GM10266 (cell line): ENCODE measurements at regions not wholly inside any gene's neighbourhood (a gene's known extent, or its start where the extent isn't known, plus 50 kb on each side); places are given as distances from the start of the nearest gene placed in this dataset.

Experiments
- DNase-seq: peaks from one replicate; pipeline ENCODE4 v3.0.0; 2012; ENCODE audit errors: extremely low spot score
- TF ChIP-seq, protein P1 (sequence below): IDR thresholded peaks from 2 replicates; pipeline ENCODE4 v1.5.1; 2012; ENCODE audit warnings: mild to moderate bottlenecking, low read depth; ENCODE audit not compliant: control insufficient read depth, insufficient read depth; ENCODE audit errors: missing control alignments

DNA sequence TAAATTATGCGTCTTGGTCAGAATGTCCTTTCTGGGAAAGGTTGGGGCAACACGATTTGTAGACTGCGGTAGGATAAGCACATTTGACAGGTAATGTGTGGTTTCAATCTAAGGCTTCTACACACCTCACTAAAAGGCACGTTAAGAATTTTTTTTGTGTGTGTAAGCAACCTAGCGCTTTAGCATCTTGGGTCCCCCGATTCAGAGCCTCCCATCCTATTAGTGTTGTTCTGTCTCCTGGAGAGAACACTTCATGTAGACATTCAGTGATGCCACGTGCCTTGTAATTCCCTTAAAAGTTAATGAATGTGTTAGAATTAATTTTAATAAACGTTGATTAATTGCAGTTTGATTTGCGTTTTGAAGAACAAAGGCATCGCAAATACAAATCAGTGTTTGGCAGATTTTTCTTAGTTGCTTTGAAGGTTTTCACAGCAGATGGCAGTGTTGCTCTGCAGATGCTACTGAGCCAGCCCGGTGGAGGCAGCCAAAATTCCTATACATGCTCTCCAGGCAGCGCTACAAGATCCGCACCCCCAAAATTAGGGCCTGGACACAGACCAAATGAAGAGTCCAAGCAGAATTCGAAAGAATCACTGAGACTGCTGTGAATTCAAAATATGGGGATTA, 63.5 kb downstream of the OTOL1 start:
- TF ChIP-seq, protein P1, sequence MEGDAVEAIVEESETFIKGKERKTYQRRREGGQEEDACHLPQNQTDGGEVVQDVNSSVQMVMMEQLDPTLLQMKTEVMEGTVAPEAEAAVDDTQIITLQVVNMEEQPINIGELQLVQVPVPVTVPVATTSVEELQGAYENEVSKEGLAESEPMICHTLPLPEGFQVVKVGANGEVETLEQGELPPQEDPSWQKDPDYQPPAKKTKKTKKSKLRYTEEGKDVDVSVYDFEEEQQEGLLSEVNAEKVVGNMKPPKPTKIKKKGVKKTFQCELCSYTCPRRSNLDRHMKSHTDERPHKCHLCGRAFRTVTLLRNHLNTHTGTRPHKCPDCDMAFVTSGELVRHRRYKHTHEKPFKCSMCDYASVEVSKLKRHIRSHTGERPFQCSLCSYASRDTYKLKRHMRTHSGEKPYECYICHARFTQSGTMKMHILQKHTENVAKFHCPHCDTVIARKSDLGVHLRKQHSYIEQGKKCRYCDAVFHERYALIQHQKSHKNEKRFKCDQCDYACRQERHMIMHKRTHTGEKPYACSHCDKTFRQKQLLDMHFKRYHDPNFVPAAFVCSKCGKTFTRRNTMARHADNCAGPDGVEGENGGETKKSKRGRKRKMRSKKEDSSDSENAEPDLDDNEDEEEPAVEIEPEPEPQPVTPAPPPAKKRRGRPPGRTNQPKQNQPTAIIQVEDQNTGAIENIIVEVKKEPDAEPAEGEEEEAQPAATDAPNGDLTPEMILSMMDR, result peak; percentile 58
- peak; percentile 19 for DNase-seq

- DNase-seq, result no peak
- TF ChIP-seq, protein P1, result no peak
Observed at GRCh38 chr3:161567577-161568361, 71.2 kb downstream of the OTOL1 start.

DNA sequence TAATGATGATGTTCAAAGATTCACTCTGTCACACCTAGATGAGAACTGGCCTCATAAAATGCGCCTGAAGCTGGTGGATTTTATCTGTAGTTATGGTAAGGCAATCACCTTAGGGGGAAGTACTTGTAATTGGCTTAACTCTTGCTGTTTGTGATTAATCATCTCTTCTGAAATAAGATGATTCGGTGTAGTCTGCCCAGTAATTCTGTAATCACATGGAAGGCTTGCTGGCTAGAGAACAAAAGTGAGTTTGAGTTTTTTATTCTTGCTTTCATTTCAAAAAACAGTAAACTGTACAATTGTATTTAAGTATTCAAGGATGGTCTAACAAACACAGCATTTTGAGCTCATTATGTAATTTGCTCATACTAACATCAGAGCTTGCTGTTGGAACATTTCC, 72.1 kb downstream of the OTOL1 start:
- TF ChIP-seq, protein P1, result no peak
- DNase-seq, result no peak

GRCh38 chr3:161571951-161572350, 75.3 kb downstream of the OTOL1 start:
- no peak for DNase-seq
- TF ChIP-seq, protein P1, result no peak

- DNase-seq, result no peak
- TF ChIP-seq, protein P1, result no peak
Observed at GRCh38 chr3:161573136-161573535, 76.5 kb downstream of the OTOL1 start.

DNA sequence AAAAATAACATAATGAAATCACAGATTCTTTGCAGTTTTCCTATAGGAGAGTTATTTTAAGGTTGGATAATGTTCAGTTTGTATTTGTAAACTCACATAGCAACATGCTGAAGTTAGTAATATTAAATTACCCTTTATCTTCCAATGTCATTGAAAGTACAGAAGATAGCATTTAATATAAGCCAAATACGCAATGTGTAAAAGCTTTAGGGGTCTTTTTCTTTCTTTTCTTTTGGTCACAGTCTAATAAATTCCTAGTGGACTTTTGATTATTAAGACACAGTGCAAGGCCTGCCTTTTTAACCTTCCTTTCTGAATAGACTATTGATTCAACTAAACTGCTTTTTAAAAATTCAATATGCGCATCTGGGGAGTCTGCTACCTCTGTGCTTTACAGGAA, 79.3 kb downstream of the OTOL1 start:
- no peak for DNase-seq

More for the DNA sequence above, 79.3 kb downstream of the OTOL1 start:
- TF ChIP-seq, protein P1, result no peak
